Eye (tissue), 1 donor: ENCODE measurements at regions not wholly inside any gene's neighbourhood (a gene's known extent, or its start where the extent isn't known, plus 50 kb on each side); places are given as distances from the start of the nearest gene placed in this dataset.
"Not testable (repeated sequence)": the region's sequence is repeated elsewhere in the genome, so short reads cannot be mapped to it uniquely, and the experiment has no call there.

Experiments used
- DNase-seq: peaks from one replicate; pipeline ENCODE4 v3.0.0-alpha.2; 2015

GRCh38 chr14:106610691-106611090 is 1084.3 kb downstream of the TMEM121 start:
- DNase-seq, result no peak

- DNase-seq, result no peak
These were observed 1086.9 kb downstream of the TMEM121 start for GRCh38 chr14:106613256-106613655.

GRCh38 chr14:106618471-106618951 is 1092.1 kb downstream of the TMEM121 start:
- not testable (repeated sequence) for DNase-seq

GRCh38 chr14:106619606-106620005 is 1093.2 kb downstream of the TMEM121 start:
- no peak for DNase-seq

GRCh38 chr14:106620368-106620767 is 1094.0 kb downstream of the TMEM121 start:
- DNase-seq, result no peak

GRCh38 chr14:106622200-106622745 is 1095.9 kb downstream of the TMEM121 start:
- DNase-seq, result no peak

GRCh38 chr14:106625186-106625585 is 1098.8 kb downstream of the TMEM121 start:
- DNase-seq, result no peak

- not testable (repeated sequence) for DNase-seq
These were observed 1100.1 kb downstream of the TMEM121 start for GRCh38 chr14:106626469-106626868.

- DNase-seq, result not testable (repeated sequence)
These were observed 1100.7 kb downstream of the TMEM121 start for GRCh38 chr14:106626942-106627588.

GRCh38 chr14:106631879-106632278 is 1105.5 kb downstream of the TMEM121 start:
- no peak for DNase-seq

- DNase-seq, result no peak
These were observed 1107.3 kb downstream of the TMEM121 start for GRCh38 chr14:106633721-106634120.

- DNase-seq, result no peak
These were observed 1109.2 kb downstream of the TMEM121 start for GRCh38 chr14:106635569-106635968.

- not testable (repeated sequence) for DNase-seq
These were observed 1112.5 kb downstream of the TMEM121 start for GRCh38 chr14:106638786-106639452.

- no peak for DNase-seq
These were observed 1115.7 kb downstream of the TMEM121 start for GRCh38 chr14:106642090-106642489.

GRCh38 chr14:106642971-106643370 is 1116.6 kb downstream of the TMEM121 start:
- not testable (repeated sequence) for DNase-seq

GRCh38 chr14:106648874-106649273 is 1122.5 kb downstream of the TMEM121 start:
- not testable (repeated sequence) for DNase-seq

GRCh38 chr14:106651016-106651415 is 1124.6 kb downstream of the TMEM121 start:
- no peak for DNase-seq

GRCh38 chr14:106652494-106652893 is 1126.1 kb downstream of the TMEM121 start:
- no peak for DNase-seq

- DNase-seq, result no peak
These were observed 1131.1 kb downstream of the TMEM121 start for GRCh38 chr14:106657460-106657859.

GRCh38 chr14:106658066-106658860 is 1131.9 kb downstream of the TMEM121 start:
- not testable (repeated sequence) for DNase-seq

GRCh38 chr14:106661561-106661960 is 1135.2 kb downstream of the TMEM121 start:
- not testable (repeated sequence) for DNase-seq

GRCh38 chr14:106662936-106663550 is 1136.7 kb downstream of the TMEM121 start:
- DNase-seq, result no peak
